Tibial nerve (tissue), 4 donors: ENCODE measurements at regions not wholly inside any gene's neighbourhood (a gene's known extent, or its start where the extent isn't known, plus 50 kb on each side); places are given as distances from the start of the nearest gene placed in this dataset.

Experiments
- DNase-seq, 2 donors: peaks; one replicate each; pipeline ENCODE4 v3.0.0-alpha.2; 2019; ENCODE audit warnings: low spot score in 2 of 2
- H3K27ac ChIP-seq, 4 donors: fragments of 200-600 bp; sonication (generic) in 3 of 4; one replicate each; pipeline ENCODE4 v1.5.1; 2017 to 2019; ENCODE audit warnings: mild to moderate bottlenecking in 1 of 4
- H3K27me3 ChIP-seq, 2 donors: fragments of 200-600 bp; sonication (generic) in 1 of 2; one replicate each; pipeline versions ENCODE4 v1.5.1 to v1.6.0; 2017 to 2019
- H3K36me3 ChIP-seq, 3 donors: fragments of 200-600 bp; sonication (generic); one replicate each; pipeline ENCODE4 v1.5.1; 2018 to 2019
- H3K4me1 ChIP-seq, 4 donors: fragments of 200-600 bp; sonication (generic) in 3 of 4; one replicate each; pipeline ENCODE4 v1.5.1; 2017 to 2019
- H3K4me3 ChIP-seq, 4 donors: fragments of 200-600 bp; sonication (generic) in 3 of 4; one replicate each; pipeline ENCODE4 v1.5.1; 2017 to 2019; ENCODE audit warnings: mild to moderate bottlenecking in 1 of 4, moderate library complexity in 1 of 4
- H3K9me3 ChIP-seq, 4 donors: fragments of 200-600 bp; sonication (generic) in 3 of 4; one replicate each; pipeline ENCODE4 v1.5.1; 2017 to 2019
- EP300 ChIP-seq, 2 donors: sonication (generic); formaldehyde crosslinking; IDR thresholded peaks; one replicate each; pipeline ENCODE4 v1.6.1; 2017; ENCODE audit warnings: antibody characterized with exemption in 2 of 2, mild to moderate bottlenecking in 1 of 2
- POLR2A ChIP-seq, 2 donors: fragments of 450-650 bp; IDR thresholded peaks; one replicate each; pipeline ENCODE4 v1.6.1; 2017; ENCODE audit warnings: antibody characterized with exemption in 2 of 2, mild to moderate bottlenecking in 2 of 2, moderate library complexity in 2 of 2
- WGBS, 2 donors: methylation state at CpG; one replicate each; pipeline ENCODE4 v1.1.5; 2018; 5-methylcytosine and 5-hydroxymethylcytosine counted together
- TF ChIP-seq, protein P1 (sequence below), 5 experiments: fragments of 200-600 bp in 3 of 5; fragments of 450-650 bp in 2 of 5; sonication (generic) in 3 of 5; IDR thresholded peaks; one replicate each; pipeline ENCODE4 v1.5.1; 2016 to 2019; ENCODE audit warnings: antibody characterized with exemption in 5 of 5, mild to moderate bottlenecking in 3 of 5, moderate library complexity in 2 of 5

DNA sequence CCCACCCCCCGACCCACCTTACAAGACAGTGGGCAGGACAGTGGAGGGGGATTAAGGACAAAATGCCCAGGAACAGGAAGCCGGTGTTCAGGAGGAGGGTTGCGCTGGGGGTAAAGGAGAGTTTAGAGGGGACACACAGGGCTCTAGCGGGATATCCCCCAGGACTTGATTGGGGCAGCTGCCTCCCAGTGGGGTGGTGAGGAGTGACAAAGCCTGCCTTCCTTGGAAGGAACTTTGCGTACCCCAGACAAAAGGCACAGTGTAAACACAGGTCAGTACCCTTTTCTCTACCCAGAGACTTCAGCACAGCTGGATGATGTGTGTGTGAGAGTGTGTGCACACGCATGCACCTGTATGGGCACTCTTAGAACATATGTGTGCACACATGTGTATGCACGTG lies 51.7 kb upstream of the BCAR3 start:
- H3K9me3 ChIP-seq: no peaks in the 10 kb centered on the region
- no peak for DNase-seq
- WGBS, 2 donors: 90 to 92% methylated on average over 7 of the region's 7 CpGs

GRCh38 chr1:93732514-93732913 lies 50.9 kb upstream of the BCAR3 start:
- peaks cover 0 to 9% (median 0%) of the 10 kb centered on the region in 4 donors for H3K4me1 ChIP-seq
- TF ChIP-seq POLR2A (IDR thresholded peaks at IDR 0.05): no peak
- no peak for TF ChIP-seq EP300 (IDR thresholded peaks at IDR 0.05)
- TF ChIP-seq, protein P1, sequence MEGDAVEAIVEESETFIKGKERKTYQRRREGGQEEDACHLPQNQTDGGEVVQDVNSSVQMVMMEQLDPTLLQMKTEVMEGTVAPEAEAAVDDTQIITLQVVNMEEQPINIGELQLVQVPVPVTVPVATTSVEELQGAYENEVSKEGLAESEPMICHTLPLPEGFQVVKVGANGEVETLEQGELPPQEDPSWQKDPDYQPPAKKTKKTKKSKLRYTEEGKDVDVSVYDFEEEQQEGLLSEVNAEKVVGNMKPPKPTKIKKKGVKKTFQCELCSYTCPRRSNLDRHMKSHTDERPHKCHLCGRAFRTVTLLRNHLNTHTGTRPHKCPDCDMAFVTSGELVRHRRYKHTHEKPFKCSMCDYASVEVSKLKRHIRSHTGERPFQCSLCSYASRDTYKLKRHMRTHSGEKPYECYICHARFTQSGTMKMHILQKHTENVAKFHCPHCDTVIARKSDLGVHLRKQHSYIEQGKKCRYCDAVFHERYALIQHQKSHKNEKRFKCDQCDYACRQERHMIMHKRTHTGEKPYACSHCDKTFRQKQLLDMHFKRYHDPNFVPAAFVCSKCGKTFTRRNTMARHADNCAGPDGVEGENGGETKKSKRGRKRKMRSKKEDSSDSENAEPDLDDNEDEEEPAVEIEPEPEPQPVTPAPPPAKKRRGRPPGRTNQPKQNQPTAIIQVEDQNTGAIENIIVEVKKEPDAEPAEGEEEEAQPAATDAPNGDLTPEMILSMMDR (IDR thresholded peaks at IDR 0.05): no peak
- no peaks in the 10 kb centered on the region for H3K9me3 ChIP-seq
- no peaks in the 10 kb centered on the region for H3K27me3 ChIP-seq
- WGBS, 2 donors: 34 to 36% methylated on average over 4 of the region's 4 CpGs
- H3K36me3 ChIP-seq: no peaks in the 10 kb centered on the region
- no peak overlapping the region for H3K27ac ChIP-seq
- H3K4me3 ChIP-seq: no peak overlapping the region
- DNase-seq: no peak

More for the DNA sequence above, 51.7 kb upstream of the BCAR3 start:
- H3K4me3 ChIP-seq: no peak overlapping the region
- peaks cover 0 to 12% (median 0%) of the 10 kb centered on the region in 4 donors for H3K4me1 ChIP-seq
- TF ChIP-seq EP300 (IDR thresholded peaks at IDR 0.05): no peak
- TF ChIP-seq POLR2A (IDR thresholded peaks at IDR 0.05): no peak
- TF ChIP-seq, protein P1 (IDR thresholded peaks at IDR 0.05): no peak
- no peaks in the 10 kb centered on the region for H3K27me3 ChIP-seq
- H3K36me3 ChIP-seq: no peaks in the 10 kb centered on the region
- no peak overlapping the region for H3K27ac ChIP-seq
